KMS-11 (cell line): ENCODE measurements at regions not wholly inside any gene's neighbourhood (a gene's known extent, or its start where the extent isn't known, plus 50 kb on each side); places are given as distances from the start of the nearest gene placed in this dataset.

Experiments
- H2AFZ ChIP-seq: fragments of 200-600 bp; sonication (generic); 2 replicates; pipeline ENCODE4 v1.6.1; 2016; ENCODE audit warnings: antibody characterized with exemption, mixed run types, low read depth
- H3K27ac ChIP-seq: fragments of 200-600 bp; sonication (generic); 2 replicates; pipeline ENCODE4 v1.6.1; 2016; ENCODE audit warnings: mild to moderate bottlenecking, mixed run types
- H3K27me3 ChIP-seq: fragments of 200-600 bp; sonication (generic); 2 replicates; pipeline ENCODE4 v1.6.1; 2017; ENCODE audit warnings: mild to moderate bottlenecking, low read depth, mixed run types, moderate library complexity; ENCODE audit not compliant: insufficient read depth
- H3K36me3 ChIP-seq: fragments of 200-600 bp; sonication (generic); 2 replicates; pipeline ENCODE4 v1.6.1; 2017; ENCODE audit warnings: mild to moderate bottlenecking, mixed run types; ENCODE audit not compliant: insufficient read depth
- H3K4me1 ChIP-seq: fragments of 200-600 bp; sonication (generic); 2 replicates; pipeline ENCODE4 v1.6.1; 2016; ENCODE audit warnings: mild to moderate bottlenecking, low read depth, mixed run types; ENCODE audit not compliant: poor library complexity, severe bottlenecking
- H3K4me2 ChIP-seq: fragments of 200-600 bp; sonication (generic); 2 replicates; pipeline ENCODE4 v1.7.0; 2016; ENCODE audit warnings: mild to moderate bottlenecking, mixed run types
- H3K4me3 ChIP-seq: fragments of 200-600 bp; sonication (generic); IDR thresholded peaks from 2 replicates; pipeline ENCODE4 v1.6.1; 2017; ENCODE audit warnings: low read depth, low read length, mixed read lengths; ENCODE audit not compliant: insufficient read depth
- H3K79me2 ChIP-seq: fragments of 200-600 bp; sonication (generic); 2 replicates; pipeline ENCODE4 v1.6.1; 2016; ENCODE audit warnings: low read depth, mixed run types; ENCODE audit not compliant: insufficient read depth
- H3K9ac ChIP-seq: fragments of 200-600 bp; sonication (generic); 2 replicates; pipeline ENCODE4 v1.6.1; 2016; ENCODE audit warnings: mild to moderate bottlenecking, mixed run types
- H4K20me1 ChIP-seq: fragments of 200-600 bp; sonication (generic); 2 replicates; pipeline ENCODE4 v1.6.1; 2016; ENCODE audit warnings: mild to moderate bottlenecking, mixed run types; ENCODE audit not compliant: insufficient read depth
- CTCF ChIP-seq: fragments of 200-600 bp; sonication (generic); conservative IDR thresholded peaks from 2 replicates; pipeline ENCODE4 v1.6.1; 2017; ENCODE audit warnings: low read depth, mild to moderate bottlenecking, antibody characterized with exemption, low read length, moderate library complexity, mixed read lengths

- no peak for TF ChIP-seq CTCF
- Histone ChIP-seq H3K4me3 (no peak overlapping the region), H3K27ac (no peak overlapping the region), H3K36me3 (no peaks in the 10 kb centered on the region), H2AFZ (no peak overlapping the region), H3K27me3 (no peaks in the 10 kb centered on the region), H3K4me2 (no peak overlapping the region), H3K79me2 (no peaks in the 10 kb centered on the region), H4K20me1 (no peaks in the 10 kb centered on the region), H3K4me1 (no peaks in the 10 kb centered on the region), H3K9ac (no peak overlapping the region)
Observed at GRCh38 chr13:63944911-63945310, 2529.3 kb upstream of the PCDH20 start.

- H3K79me2 ChIP-seq = no peaks in the 10 kb centered on the region
- H3K4me2 ChIP-seq = no peak overlapping the region
- TF ChIP-seq CTCF = no peak
- no peaks in the 10 kb centered on the region for H3K4me1 ChIP-seq
- no peak overlapping the region for H3K4me3 ChIP-seq
- no peak overlapping the region for H2AFZ ChIP-seq
- H3K36me3 ChIP-seq = no peaks in the 10 kb centered on the region
- H3K27ac ChIP-seq = no peak overlapping the region
- H3K27me3 ChIP-seq = no peaks in the 10 kb centered on the region
- H4K20me1 ChIP-seq = no peaks in the 10 kb centered on the region
- H3K9ac ChIP-seq = no peak overlapping the region
Observed at GRCh38 chr13:63942372-63942771, 2526.7 kb upstream of the PCDH20 start.

DNA sequence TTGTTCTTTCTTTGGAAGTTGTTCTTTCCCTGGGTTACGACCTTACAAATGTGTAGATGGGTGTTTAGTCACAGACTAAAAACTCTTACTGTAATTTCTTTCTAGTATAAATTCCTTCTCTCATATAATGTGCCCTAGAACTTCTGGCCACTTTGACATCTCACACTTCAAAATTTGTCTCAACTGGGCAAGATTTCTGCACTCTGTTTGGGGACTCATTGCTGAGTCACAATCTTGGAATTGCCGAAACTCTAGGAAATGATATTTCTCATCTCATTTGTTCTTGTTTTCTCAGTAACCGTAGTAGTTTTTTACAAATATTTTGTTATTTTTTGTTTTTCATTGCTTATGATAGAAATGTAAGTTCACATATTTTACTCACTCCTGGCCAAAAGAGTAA, 2523.2 kb upstream of the PCDH20 start:
- H3K27ac ChIP-seq = no peak overlapping the region
- no peak for TF ChIP-seq CTCF
- no peak overlapping the region for H2AFZ ChIP-seq
- H3K9ac ChIP-seq = no peak overlapping the region
- H3K4me2 ChIP-seq = no peak overlapping the region
- no peaks in the 10 kb centered on the region for H3K27me3 ChIP-seq
- H3K4me3 ChIP-seq = no peak overlapping the region
- no peaks in the 10 kb centered on the region for H3K4me1 ChIP-seq
- H3K79me2 ChIP-seq = no peaks in the 10 kb centered on the region
- no peaks in the 10 kb centered on the region for H4K20me1 ChIP-seq
- no peaks in the 10 kb centered on the region for H3K36me3 ChIP-seq

DNA sequence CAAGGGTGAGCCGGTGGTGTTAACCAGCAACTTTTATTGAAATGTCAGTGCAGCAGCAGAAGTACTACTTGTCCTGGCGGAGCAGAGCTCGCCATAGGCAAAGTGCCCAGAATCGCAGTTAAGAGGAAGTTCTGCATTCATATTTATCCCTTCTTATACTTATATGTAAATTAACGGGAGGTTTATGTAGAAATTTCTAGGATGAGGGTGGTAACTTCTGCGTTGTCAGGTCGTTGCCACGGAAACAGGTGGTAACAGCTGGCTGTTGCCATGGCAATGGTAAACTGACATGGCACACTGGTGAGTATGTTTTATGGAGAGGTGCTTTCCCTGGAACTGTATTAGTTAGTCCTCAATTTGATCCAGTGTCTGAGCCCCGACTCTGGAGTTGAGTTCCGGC, 2494.9 kb upstream of the PCDH20 start:
- no peaks in the 10 kb centered on the region for H3K79me2 ChIP-seq
- H3K27me3 ChIP-seq = no peaks in the 10 kb centered on the region
- no peak overlapping the region for H3K27ac ChIP-seq
- TF ChIP-seq CTCF = no peak
- H3K36me3 ChIP-seq = no peaks in the 10 kb centered on the region
- no peak overlapping the region for H2AFZ ChIP-seq
- no peak overlapping the region for H3K9ac ChIP-seq
- no peak overlapping the region for H3K4me3 ChIP-seq
- H3K4me2 ChIP-seq = no peak overlapping the region
- no peaks in the 10 kb centered on the region for H3K4me1 ChIP-seq
- no peaks in the 10 kb centered on the region for H4K20me1 ChIP-seq
